HEK293T (cell line): ENCODE measurements at regions not wholly inside any gene's neighbourhood (a gene's known extent, or its start where the extent isn't known, plus 50 kb on each side); places are given as distances from the start of the nearest gene placed in this dataset.

Experiments
- ELF4 ChIP-seq: fragments of 450-650 bp; IDR thresholded peaks from 2 replicates; pipeline ENCODE4 v1.6.1; 2017; ENCODE audit warnings: antibody characterized with exemption
- FOXK2 ChIP-seq: fragments of 450-650 bp; IDR thresholded peaks from 2 replicates; pipeline ENCODE4 v1.6.1; 2016; ENCODE audit warnings: mild to moderate bottlenecking
- FOXM1 ChIP-seq: fragments of 450-650 bp; IDR thresholded peaks from 2 replicates; pipeline ENCODE4 v1.6.1; 2017; ENCODE audit warnings: mild to moderate bottlenecking, borderline replicate concordance
- LEF1 ChIP-seq: fragments of 450-650 bp; IDR thresholded peaks from 2 replicates; pipeline ENCODE4 v1.6.1; 2017; ENCODE audit warnings: mild to moderate bottlenecking, borderline replicate concordance
- NFRKB ChIP-seq: fragments of 450-650 bp; IDR thresholded peaks from 2 replicates; pipeline ENCODE4 v1.6.1; 2016; ENCODE audit warnings: mild to moderate bottlenecking, moderate library complexity
- PKNOX1 ChIP-seq: fragments of 450-650 bp; IDR thresholded peaks from 2 replicates; pipeline ENCODE4 v1.6.1; 2016
- SP1 ChIP-seq: fragments of 450-650 bp; IDR thresholded peaks from 2 replicates; pipeline ENCODE4 v1.6.1; 2017
- SUZ12 ChIP-seq: fragments of 450-650 bp; IDR thresholded peaks from 2 replicates; pipeline ENCODE4 v1.6.1; 2016; ENCODE audit warnings: mild to moderate bottlenecking
- ZNF384 ChIP-seq: fragments of 450-650 bp; IDR thresholded peaks from 2 replicates; pipeline ENCODE4 v1.6.1; 2016

DNA sequence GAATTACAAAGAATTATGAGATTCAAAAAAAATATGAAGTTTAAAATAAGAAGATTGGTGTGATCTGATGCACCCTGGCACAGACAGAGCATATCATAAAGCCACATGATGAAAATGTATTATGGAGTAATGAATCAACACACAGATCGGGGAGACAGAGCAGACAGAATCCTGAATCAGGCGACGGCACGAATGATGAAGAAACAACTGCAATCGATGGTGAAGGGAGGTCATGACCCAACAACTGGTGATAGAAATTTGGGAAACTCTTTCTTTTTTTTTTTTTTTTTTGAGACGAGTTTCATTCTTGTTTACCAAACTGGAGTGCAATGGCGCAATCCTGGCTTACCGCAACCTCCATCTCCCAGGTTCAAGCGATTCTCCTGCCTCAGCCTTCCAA, 1054.0 kb downstream of the TYW1 start:
- no peak for TF ChIP-seq FOXK2
- TF ChIP-seq SP1: no peak
- no peak for TF ChIP-seq LEF1
- TF ChIP-seq PKNOX1: no peak
- TF ChIP-seq FOXM1: no peak
- no peak for TF ChIP-seq SUZ12
- TF ChIP-seq ELF4: no peak
- no peak for TF ChIP-seq NFRKB
- no peak for TF ChIP-seq ZNF384
